BLaER1 treated with 17β-estradiol and CSF1 and Interleukin-3, amounts not matched to agents 10 nM and 100 nM (cell line): ENCODE measurements at regions not wholly inside any gene's neighbourhood (a gene's known extent, or its start where the extent isn't known, plus 50 kb on each side); places are given as distances from the start of the nearest gene placed in this dataset.

Experiments used
- H3K27ac ChIP-seq, 11 experiments: shearing (Covaris generic); formaldehyde crosslinking; 2 replicates each; pipeline ENCODE4 v1.8.1; 2022
- H3K27me3 ChIP-seq, 11 experiments: shearing (Covaris generic); formaldehyde crosslinking; 2 replicates each; pipeline ENCODE4 v1.8.1; 2022
- H3K36me3 ChIP-seq, 11 experiments: shearing (Covaris generic); formaldehyde crosslinking; 2 replicates each; pipeline ENCODE4 v1.8.1; 2022
- H3K4me1 ChIP-seq, 10 experiments: shearing (Covaris generic); formaldehyde crosslinking; 2 replicates each; pipeline ENCODE4 v1.8.1; 2022
- H3K4me2 ChIP-seq, 11 experiments: shearing (Covaris generic); formaldehyde crosslinking; 2 replicates each; pipeline ENCODE4 v1.8.1; 2022
- H3K4me3 ChIP-seq, 10 experiments: shearing (Covaris generic); formaldehyde crosslinking; 2 replicates each; pipeline ENCODE4 v1.8.1; 2022
- H3K9ac ChIP-seq, 11 experiments: shearing (Covaris generic); formaldehyde crosslinking; 2 replicates each; pipeline ENCODE4 v1.8.1; 2022
- H3K9me3 ChIP-seq, 11 experiments: shearing (Covaris generic); formaldehyde crosslinking; replicated peaks in 1 of 11; 2 replicates each; pipeline ENCODE4 v1.8.1; 2022
- H4K20me1 ChIP-seq, 11 experiments: shearing (Covaris generic); formaldehyde crosslinking; 2 replicates each; pipeline ENCODE4 v1.8.1; 2022
- Cebpa-rat ChIP-seq, 11 experiments: shearing (Covaris generic); IDR thresholded peaks; 2 replicates each; pipeline ENCODE4 v1.8.1; 2022

DNA sequence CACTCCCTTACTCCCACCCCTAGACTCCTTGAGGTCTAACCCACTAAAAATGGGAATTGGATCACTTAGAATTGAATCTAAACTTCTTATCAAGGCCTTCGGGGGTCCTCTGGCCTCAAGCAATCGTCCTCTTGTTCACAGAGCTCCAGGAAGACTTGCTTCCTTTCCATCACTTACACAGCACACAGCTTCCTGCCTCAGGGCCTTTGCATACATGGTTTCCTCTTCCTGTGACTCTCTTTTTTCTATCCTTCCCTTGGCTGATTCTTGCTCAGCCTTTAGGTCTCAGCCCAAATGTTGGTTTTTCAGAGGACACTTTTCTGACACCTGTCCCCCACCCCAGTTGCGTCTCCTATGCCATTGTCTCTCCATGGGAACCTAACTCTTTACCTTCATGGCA lies 50.0 kb upstream of the ALDH1B1 start:
- H3K9me3 ChIP-seq: no peaks in the 10 kb centered on the region; a peak in 1 of 22 replicates
- peaks cover 0 to 12% (median 2%) of the 10 kb centered on the region in 10 experiments; a peak in 7 of 20 replicates for H3K4me1 ChIP-seq
- H3K4me2 ChIP-seq: no peak overlapping the region
- no peak for TF ChIP-seq Cebpa-rat (IDR thresholded peaks at IDR 0.05)
- H4K20me1 ChIP-seq: no peaks in the 10 kb centered on the region
- H3K36me3 ChIP-seq: no peaks in the 10 kb centered on the region
- no peaks in the 10 kb centered on the region for H3K27me3 ChIP-seq
- no peak overlapping the region for H3K9ac ChIP-seq
- H3K4me3 ChIP-seq: no peak overlapping the region
- no peak overlapping the region for H3K27ac ChIP-seq

DNA sequence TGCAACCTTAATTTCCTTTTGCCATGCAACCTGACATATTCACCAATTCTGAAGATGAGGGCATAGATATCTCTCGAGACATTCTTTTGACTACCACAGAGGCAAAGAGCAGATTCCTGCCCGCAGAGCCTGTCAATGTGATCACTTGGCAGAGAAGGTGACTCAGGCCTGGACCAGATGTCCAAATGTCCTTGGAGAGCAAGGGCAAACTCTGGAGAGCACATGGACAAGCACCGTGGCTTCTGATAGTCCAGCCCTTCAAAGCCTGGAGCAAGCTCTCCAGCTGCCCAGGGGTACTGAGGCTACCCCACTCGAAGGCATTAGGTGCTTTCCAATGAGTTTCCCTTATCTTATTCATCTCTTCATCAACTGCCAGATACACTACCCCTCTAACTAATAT lies 50.4 kb upstream of the ALDH1B1 start:
- Histone ChIP-seq H3K27me3 (no peaks in the 10 kb centered on the region), H3K4me2 (no peak overlapping the region), H3K9me3 (no peaks in the 10 kb centered on the region; a peak in 1 of 22 replicates), H4K20me1 (no peaks in the 10 kb centered on the region), H3K27ac (no peak overlapping the region), H3K36me3 (no peaks in the 10 kb centered on the region), H3K9ac (no peak overlapping the region), H3K4me1 (peaks cover 0 to 12% (median 2%) of the 10 kb centered on the region in 10 experiments; a peak in 7 of 20 replicates), H3K4me3 (no peak overlapping the region)
- TF ChIP-seq Cebpa-rat (IDR thresholded peaks at IDR 0.05): no peak

DNA sequence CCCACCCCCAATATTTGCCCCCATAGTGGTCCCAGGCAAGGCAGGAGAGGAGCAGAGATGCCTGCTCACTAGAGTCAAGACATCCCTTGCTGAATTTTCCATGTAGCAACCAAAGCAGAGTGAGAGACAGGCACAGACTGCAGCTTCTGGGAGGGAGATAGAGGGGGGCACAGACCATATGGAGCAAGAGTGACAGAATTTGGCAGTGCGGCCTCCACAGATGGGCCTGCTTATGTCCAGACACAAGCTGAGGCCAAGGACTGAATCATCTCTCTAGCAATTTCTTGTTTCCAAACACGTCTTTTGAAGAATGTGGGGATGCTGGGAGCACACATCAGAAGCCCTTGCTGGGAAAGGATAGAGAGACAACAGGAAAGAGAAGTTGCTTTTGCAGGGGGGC lies 53.0 kb upstream of the ALDH1B1 start:
- Histone ChIP-seq H3K36me3 (no peaks in the 10 kb centered on the region), H3K9me3 (no peaks in the 10 kb centered on the region; a peak in 1 of 22 replicates), H3K27ac (no peak overlapping the region), H3K4me1 (peaks cover 0 to 12% (median 2%) of the 10 kb centered on the region in 10 experiments; a peak in 7 of 20 replicates), H4K20me1 (no peaks in the 10 kb centered on the region), H3K4me3 (no peak overlapping the region), H3K27me3 (no peaks in the 10 kb centered on the region), H3K4me2 (peak overlapping the region in 2 of 11 experiments; percentile 10 to 43; a peak in 3 of 22 replicates), H3K9ac (no peak overlapping the region)
- no peak for TF ChIP-seq Cebpa-rat (IDR thresholded peaks at IDR 0.05)

DNA sequence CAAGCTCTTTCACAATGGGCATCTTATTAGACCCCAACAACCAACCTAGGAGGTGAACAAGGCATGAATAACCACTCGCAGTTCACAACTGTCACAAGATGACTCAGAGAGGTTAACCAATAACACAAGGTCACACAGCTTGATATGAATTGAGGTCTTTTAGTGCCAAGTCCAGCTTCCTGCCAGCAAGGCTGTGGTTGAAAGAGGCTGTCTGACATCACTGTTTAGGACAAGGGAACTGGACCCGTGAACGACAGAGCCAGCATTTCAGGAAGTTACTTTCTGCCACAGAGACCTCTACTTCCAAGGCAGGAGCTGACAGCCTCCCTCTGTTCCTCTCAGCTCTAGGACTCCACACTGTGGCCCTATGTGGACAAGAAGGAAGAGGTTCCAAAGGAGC lies 53.4 kb upstream of the ALDH1B1 start:
- Histone ChIP-seq H3K9ac (no peak overlapping the region), H3K27ac (no peak overlapping the region), H3K4me1 (peaks cover 0 to 12% (median 2%) of the 10 kb centered on the region in 10 experiments; a peak in 7 of 20 replicates), H3K4me3 (no peak overlapping the region), H3K36me3 (no peaks in the 10 kb centered on the region), H3K27me3 (no peaks in the 10 kb centered on the region), H3K9me3 (no peaks in the 10 kb centered on the region; a peak in 1 of 22 replicates), H4K20me1 (no peaks in the 10 kb centered on the region), H3K4me2 (peak overlapping the region in 2 of 11 experiments; percentile 10 to 43; a peak in 3 of 22 replicates)
- no peak for TF ChIP-seq Cebpa-rat (IDR thresholded peaks at IDR 0.05)

DNA sequence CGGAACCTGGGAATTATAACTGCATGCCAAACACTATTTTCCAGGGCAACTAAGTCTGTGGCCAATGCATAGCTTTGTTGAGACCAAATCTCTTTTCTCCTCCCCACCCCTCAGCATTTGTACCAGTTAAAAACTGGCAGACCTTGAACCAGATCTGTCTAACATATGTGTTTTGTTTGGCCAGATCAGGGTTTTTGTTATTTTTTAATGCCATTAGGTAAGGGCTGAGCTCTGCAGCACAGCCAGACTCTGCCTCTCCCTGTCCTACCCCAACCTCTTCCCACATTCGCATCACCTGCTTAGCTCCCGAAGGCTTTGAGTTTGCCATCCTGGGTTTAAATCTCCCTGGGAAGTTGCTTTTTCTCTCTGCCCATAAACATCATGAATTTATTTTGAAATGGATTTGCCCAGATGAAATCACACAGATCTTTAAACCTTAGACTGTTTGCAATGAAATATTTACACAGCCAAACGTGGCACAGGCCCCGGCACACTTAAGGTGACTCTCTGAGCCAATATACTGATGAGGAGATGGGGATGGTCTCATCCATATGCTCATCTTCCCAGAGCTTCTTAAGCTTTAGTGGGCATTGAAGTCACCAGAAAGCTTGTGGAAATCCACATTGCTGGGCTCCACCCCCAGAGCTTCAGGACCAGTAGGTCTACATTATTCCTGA lies 54.0 kb upstream of the ALDH1B1 start:
- Histone ChIP-seq H3K9ac (no peak overlapping the region), H3K36me3 (no peaks in the 10 kb centered on the region), H3K4me2 (0 out of 22 replicates have a peak overlapping the region, but pooled peaks of 1 of the 11 experiments have one; percentile 1), H3K27me3 (no peaks in the 10 kb centered on the region), H3K27ac (no peak overlapping the region), H4K20me1 (no peaks in the 10 kb centered on the region), H3K4me1 (peaks cover 0 to 12% (median 2%) of the 10 kb centered on the region in 10 experiments; a peak in 7 of 20 replicates), H3K9me3 (no peaks in the 10 kb centered on the region; a peak in 1 of 22 replicates), H3K4me3 (no peak overlapping the region)
- no peak for TF ChIP-seq Cebpa-rat (IDR thresholded peaks at IDR 0.05)

DNA sequence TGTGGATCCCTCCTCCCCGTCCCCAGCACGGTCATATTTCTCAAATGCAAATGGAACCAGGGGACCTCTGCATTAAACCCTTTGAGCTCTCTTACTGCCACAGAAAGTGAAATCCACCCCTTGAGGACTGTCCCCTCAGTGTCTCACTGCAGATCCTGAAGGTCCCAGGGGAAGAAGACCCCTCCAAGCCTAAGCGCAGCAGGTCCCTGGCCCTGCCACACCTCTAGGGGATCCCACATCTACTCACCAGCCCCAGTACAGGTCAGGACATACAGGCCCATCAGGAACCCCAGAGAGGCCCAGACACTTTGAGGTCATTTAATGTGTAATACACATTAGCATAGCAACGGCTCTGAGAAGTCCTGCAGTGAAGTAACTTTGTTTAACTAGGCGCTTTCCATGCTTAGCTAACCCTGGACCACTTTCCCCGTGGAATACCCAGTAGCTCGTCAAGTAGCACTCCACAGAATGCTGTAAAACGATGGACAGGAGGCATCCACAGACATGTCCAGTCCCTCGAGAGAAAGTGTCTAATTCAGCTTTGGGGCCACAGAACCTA lies 54.7 kb upstream of the ALDH1B1 start:
- Histone ChIP-seq H3K4me1 (peaks cover 0 to 12% (median 2%) of the 10 kb centered on the region in 10 experiments; a peak in 7 of 20 replicates), H3K9me3 (no peaks in the 10 kb centered on the region; a peak in 1 of 22 replicates), H4K20me1 (no peaks in the 10 kb centered on the region), H3K27ac (no peak overlapping the region), H3K36me3 (no peaks in the 10 kb centered on the region), H3K9ac (no peak overlapping the region), H3K4me2 (no peak overlapping the region), H3K4me3 (no peak overlapping the region), H3K27me3 (no peaks in the 10 kb centered on the region)
- no peak for TF ChIP-seq Cebpa-rat (IDR thresholded peaks at IDR 0.05)

DNA sequence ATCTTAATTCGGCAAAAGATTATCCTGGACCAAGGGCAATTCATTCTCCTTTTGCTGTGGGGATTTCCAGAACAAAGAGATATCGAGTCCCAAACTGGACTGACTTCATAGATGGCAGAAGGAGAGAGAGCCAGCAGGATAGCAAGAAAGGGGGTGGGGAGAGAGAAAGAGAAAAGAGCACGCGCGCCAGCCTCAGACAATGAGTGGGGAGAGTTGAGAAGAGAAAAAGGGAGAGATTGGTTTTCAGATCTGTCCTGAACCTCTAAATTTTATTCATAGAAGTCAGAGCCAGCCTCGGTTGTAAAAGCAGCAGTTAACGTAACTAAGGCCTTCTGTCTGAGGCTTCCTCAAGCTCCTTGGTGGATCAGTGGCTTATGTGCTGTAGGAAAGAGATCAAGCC lies 55.3 kb upstream of the ALDH1B1 start:
- Histone ChIP-seq H3K9ac (no peak overlapping the region), H3K4me2 (no peak overlapping the region), H3K27ac (no peak overlapping the region), H3K36me3 (no peaks in the 10 kb centered on the region), H3K9me3 (peaks cover 0 to 5% (median 0%) of the 10 kb centered on the region in 11 experiments; a peak in 5 of 22 replicates), H4K20me1 (no peaks in the 10 kb centered on the region), H3K27me3 (no peaks in the 10 kb centered on the region), H3K4me3 (no peak overlapping the region), H3K4me1 (peaks cover 0 to 12% (median 2%) of the 10 kb centered on the region in 10 experiments; a peak in 7 of 20 replicates)
- no peak for TF ChIP-seq Cebpa-rat (IDR thresholded peaks at IDR 0.05)

GRCh38 chr9:38336341-38336740 lies 56.2 kb upstream of the ALDH1B1 start:
- Histone ChIP-seq H4K20me1 (no peaks in the 10 kb centered on the region), H3K27me3 (no peaks in the 10 kb centered on the region), H3K36me3 (no peaks in the 10 kb centered on the region), H3K4me2 (no peak overlapping the region), H3K4me3 (no peak overlapping the region), H3K27ac (no peak overlapping the region), H3K4me1 (peaks cover 0 to 12% (median 2%) of the 10 kb centered on the region in 10 experiments; a peak in 7 of 20 replicates), H3K9ac (no peak overlapping the region), H3K9me3 (peaks cover 0 to 13% (median 0%) of the 10 kb centered on the region in 11 experiments; a peak in 4 of 22 replicates)
- no peak for TF ChIP-seq Cebpa-rat (IDR thresholded peaks at IDR 0.05)

- H3K4me1 ChIP-seq: peaks cover 0 to 12% (median 2%) of the 10 kb centered on the region in 10 experiments; a peak in 7 of 20 replicates
- no peak overlapping the region for H3K4me2 ChIP-seq
- peaks cover 0 to 13% (median 0%) of the 10 kb centered on the region in 11 experiments; a peak in 4 of 22 replicates for H3K9me3 ChIP-seq
- no peak overlapping the region for H3K9ac ChIP-seq
- H3K4me3 ChIP-seq: no peak overlapping the region
- TF ChIP-seq Cebpa-rat (IDR thresholded peaks at IDR 0.05): no peak
- H4K20me1 ChIP-seq: no peaks in the 10 kb centered on the region
- no peaks in the 10 kb centered on the region for H3K27me3 ChIP-seq
- no peak overlapping the region for H3K27ac ChIP-seq
- H3K36me3 ChIP-seq: no peaks in the 10 kb centered on the region
Measured at GRCh38 chr9:38335686-38336085, 56.8 kb upstream of the ALDH1B1 start.
